ENCODE measurements at regions not wholly inside any gene's neighbourhood (a gene's known extent, or its start where the extent isn't known, plus 50 kb on each side); places are given as distances from the start of the nearest gene placed in this dataset.
A peak's percentile ranks its signal among the peaks of the same experiment; 100 is the strongest.

DNA sequence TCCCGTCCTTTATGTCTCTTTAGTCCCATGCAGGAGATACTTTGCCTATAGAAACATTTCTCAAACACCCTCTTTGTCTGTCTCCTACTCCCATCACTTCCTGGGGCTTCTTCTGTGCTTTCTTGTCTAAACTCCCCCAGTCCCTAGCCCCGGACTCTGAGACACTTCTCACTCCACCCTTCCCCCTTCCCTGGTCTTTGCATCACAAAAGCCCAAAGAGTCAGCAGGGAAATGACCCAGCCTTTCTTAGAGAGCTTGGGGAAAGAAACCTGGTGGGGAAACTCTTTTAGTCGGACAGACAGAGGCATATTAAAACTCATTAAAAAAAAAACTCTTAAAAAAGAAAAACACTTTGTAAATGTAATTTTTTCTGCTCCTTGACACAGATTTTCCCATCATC, 211.2 kb downstream of the TJP1 start:
- no peaks in the 10 kb centered on the region for H3K36me3 ChIP-seq (ENCODE audit: control insufficient read depth, insufficient read depth, low read length)
- H3K4me3 ChIP-seq (ENCODE audit: low read depth, low read length), result peak overlapping the region; percentile 10; the same call in 1 of the 2 replicates
- H3K9me3 ChIP-seq (ENCODE audit: control insufficient read depth, insufficient read depth, low read length), result no peaks in the 10 kb centered on the region
- H3K27me3 ChIP-seq (ENCODE audit: control insufficient read depth, insufficient read depth, low read length), result peaks cover 4% of the 10 kb centered on the region; the same call in 1 of the 2 replicates
- H3K4me1 ChIP-seq (ENCODE audit: control insufficient read depth, insufficient read depth, low read length), result peaks cover 30% of the 10 kb centered on the region
- H3K27ac ChIP-seq (ENCODE audit: low read depth, low read length), result peak overlapping the region; percentile 71
- peak overlapping the region; percentile 7; the same call in 1 of the 2 replicates for H3K9ac ChIP-seq (ENCODE audit: low read depth, low read length)

DNA sequence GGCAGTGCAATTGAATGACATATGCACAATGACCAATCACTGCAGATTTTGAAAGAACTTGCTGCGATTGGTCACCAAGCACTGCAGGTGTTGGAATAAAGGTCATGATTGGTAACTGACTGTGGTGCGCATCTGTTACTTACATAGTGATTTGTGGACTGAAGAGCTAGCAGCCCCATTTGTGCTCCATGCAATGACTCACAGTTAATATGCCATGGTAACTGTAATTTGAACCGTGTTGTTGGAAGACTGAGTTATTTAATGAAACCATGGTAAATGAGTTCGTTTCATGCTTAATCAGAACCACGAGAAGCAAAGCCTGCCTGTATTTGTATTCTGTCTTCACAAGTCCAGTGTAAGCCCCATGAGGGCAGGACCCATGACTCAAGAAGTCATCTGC, 220.5 kb downstream of the TJP1 start:
- no peaks in the 10 kb centered on the region for H3K4me1 ChIP-seq (ENCODE audit: control insufficient read depth, insufficient read depth, low read length)
- no peaks in the 10 kb centered on the region for H3K27me3 ChIP-seq (ENCODE audit: control insufficient read depth, insufficient read depth, low read length)
- H3K9me3 ChIP-seq (ENCODE audit: control insufficient read depth, insufficient read depth, low read length), result no peaks in the 10 kb centered on the region
- H3K27ac ChIP-seq (ENCODE audit: low read depth, low read length), result no peak overlapping the region
- H3K36me3 ChIP-seq (ENCODE audit: control insufficient read depth, insufficient read depth, low read length), result no peaks in the 10 kb centered on the region
- no peak overlapping the region for H3K4me3 ChIP-seq (ENCODE audit: low read depth, low read length)
- H3K9ac ChIP-seq (ENCODE audit: low read depth, low read length), result no peak overlapping the region

- Histone ChIP-seq H3K36me3 (ENCODE audit: control insufficient read depth, insufficient read depth, low read length) (no peaks in the 10 kb centered on the region), H3K27me3 (ENCODE audit: control insufficient read depth, insufficient read depth, low read length) (no peaks in the 10 kb centered on the region)
These were observed 222.0 kb downstream of the TJP1 start for GRCh38 chr15:29600262-29600661.

DNA sequence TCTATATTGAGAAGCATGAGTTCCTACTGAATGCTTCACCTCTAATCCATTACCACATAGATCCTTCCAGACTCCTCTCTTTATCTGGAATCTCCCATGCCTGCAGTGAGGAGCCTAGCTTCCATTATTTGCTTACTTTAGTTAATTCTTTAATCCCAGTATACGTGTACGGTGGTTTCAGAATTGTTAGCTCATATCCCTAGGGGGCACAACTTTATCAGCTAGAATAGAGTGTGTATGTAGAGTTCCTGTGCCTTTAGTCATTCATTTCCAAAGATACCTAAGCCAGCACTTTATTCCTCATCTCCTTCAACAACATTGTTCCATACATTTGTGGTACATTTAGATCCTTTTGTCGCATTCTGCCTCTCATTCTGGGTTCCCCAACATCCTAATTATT, 226.0 kb downstream of the TJP1 start:
- H3K36me3 ChIP-seq (ENCODE audit: control insufficient read depth, insufficient read depth, low read length), result no peaks in the 10 kb centered on the region
- H3K27me3 ChIP-seq (ENCODE audit: control insufficient read depth, insufficient read depth, low read length), result no peaks in the 10 kb centered on the region
- H3K4me3 ChIP-seq (ENCODE audit: low read depth, low read length), result no peak overlapping the region
- no peaks in the 10 kb centered on the region for H3K4me1 ChIP-seq (ENCODE audit: control insufficient read depth, insufficient read depth, low read length)
- no peak overlapping the region for H3K27ac ChIP-seq (ENCODE audit: low read depth, low read length)
- no peaks in the 10 kb centered on the region for H3K9me3 ChIP-seq (ENCODE audit: control insufficient read depth, insufficient read depth, low read length)
- no peak overlapping the region for H3K9ac ChIP-seq (ENCODE audit: low read depth, low read length)

More at GRCh38 chr15:29600262-29600661, 222.0 kb downstream of the TJP1 start:
- no peak overlapping the region for H3K9ac ChIP-seq (ENCODE audit: low read depth, low read length)
- H3K9me3 ChIP-seq (ENCODE audit: control insufficient read depth, insufficient read depth, low read length), result no peaks in the 10 kb centered on the region
- no peak overlapping the region for H3K4me3 ChIP-seq (ENCODE audit: low read depth, low read length)
- no peaks in the 10 kb centered on the region for H3K4me1 ChIP-seq (ENCODE audit: control insufficient read depth, insufficient read depth, low read length)
- no peak overlapping the region for H3K27ac ChIP-seq (ENCODE audit: low read depth, low read length)

- Histone ChIP-seq H3K9me3 (ENCODE audit: control insufficient read depth, insufficient read depth, low read length) (no peaks in the 10 kb centered on the region), H3K4me1 (ENCODE audit: control insufficient read depth, insufficient read depth, low read length) (peaks cover 4% of the 10 kb centered on the region; the same call in 1 of the 2 replicates), H3K27me3 (ENCODE audit: control insufficient read depth, insufficient read depth, low read length) (no peaks in the 10 kb centered on the region), H3K27ac (ENCODE audit: low read depth, low read length) (no peak overlapping the region), H3K4me3 (ENCODE audit: low read depth, low read length) (no peak overlapping the region), H3K36me3 (ENCODE audit: control insufficient read depth, insufficient read depth, low read length) (no peaks in the 10 kb centered on the region), H3K9ac (ENCODE audit: low read depth, low read length) (no peak overlapping the region)
These were observed 228.6 kb downstream of the TJP1 start for GRCh38 chr15:29593629-29594028.

- H3K36me3 ChIP-seq (ENCODE audit: control insufficient read depth, insufficient read depth, low read length), result no peaks in the 10 kb centered on the region
- H3K4me3 ChIP-seq (ENCODE audit: low read depth, low read length), result no peak overlapping the region
- H3K27me3 ChIP-seq (ENCODE audit: control insufficient read depth, insufficient read depth, low read length), result no peaks in the 10 kb centered on the region
- H3K27ac ChIP-seq (ENCODE audit: low read depth, low read length), result no peak overlapping the region
- peaks cover 4% of the 10 kb centered on the region; the same call in 1 of the 2 replicates for H3K4me1 ChIP-seq (ENCODE audit: control insufficient read depth, insufficient read depth, low read length)
- H3K9me3 ChIP-seq (ENCODE audit: control insufficient read depth, insufficient read depth, low read length), result no peaks in the 10 kb centered on the region
- no peak overlapping the region for H3K9ac ChIP-seq (ENCODE audit: low read depth, low read length)
These were observed 229.2 kb downstream of the TJP1 start for GRCh38 chr15:29593111-29593510.

- Histone ChIP-seq H3K27me3 (ENCODE audit: control insufficient read depth, insufficient read depth, low read length) (no peaks in the 10 kb centered on the region), H3K9me3 (ENCODE audit: control insufficient read depth, insufficient read depth, low read length) (no peaks in the 10 kb centered on the region), H3K4me3 (ENCODE audit: low read depth, low read length) (no peak overlapping the region), H3K9ac (ENCODE audit: low read depth, low read length) (no peak overlapping the region), H3K36me3 (ENCODE audit: control insufficient read depth, insufficient read depth, low read length) (no peaks in the 10 kb centered on the region), H3K27ac (ENCODE audit: low read depth, low read length) (no peak overlapping the region), H3K4me1 (ENCODE audit: control insufficient read depth, insufficient read depth, low read length) (peaks cover 4% of the 10 kb centered on the region; the same call in 1 of the 2 replicates)
These were observed 231.6 kb downstream of the TJP1 start for GRCh38 chr15:29590701-29591100.

DNA sequence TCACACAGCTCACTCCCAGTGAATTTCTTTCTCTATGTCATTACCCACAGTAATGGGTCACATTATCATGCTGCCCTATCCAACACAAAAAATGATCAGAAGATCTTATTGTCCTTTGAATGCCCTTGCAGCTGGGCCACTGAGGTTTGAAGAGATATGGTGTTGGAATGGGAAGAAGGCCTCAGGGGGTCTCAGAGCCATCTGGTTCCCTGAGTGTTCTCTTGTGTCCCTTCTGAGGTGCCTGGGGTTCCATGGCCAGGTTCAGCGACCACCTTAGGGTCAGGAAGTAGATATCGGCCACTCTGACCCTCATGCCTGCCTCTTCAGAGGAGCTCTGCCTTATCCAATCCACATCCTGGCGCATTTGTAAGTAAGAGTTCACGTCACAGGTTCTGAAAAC, 232.3 kb downstream of the TJP1 start:
- peaks cover 4% of the 10 kb centered on the region; the same call in 1 of the 2 replicates for H3K4me1 ChIP-seq (ENCODE audit: control insufficient read depth, insufficient read depth, low read length)
- H3K4me3 ChIP-seq (ENCODE audit: low read depth, low read length), result no peak overlapping the region
- H3K27ac ChIP-seq (ENCODE audit: low read depth, low read length), result no peak overlapping the region
- no peaks in the 10 kb centered on the region for H3K36me3 ChIP-seq (ENCODE audit: control insufficient read depth, insufficient read depth, low read length)
- H3K27me3 ChIP-seq (ENCODE audit: control insufficient read depth, insufficient read depth, low read length), result no peaks in the 10 kb centered on the region
- no peak overlapping the region for H3K9ac ChIP-seq (ENCODE audit: low read depth, low read length)
- H3K9me3 ChIP-seq (ENCODE audit: control insufficient read depth, insufficient read depth, low read length), result no peaks in the 10 kb centered on the region

DNA sequence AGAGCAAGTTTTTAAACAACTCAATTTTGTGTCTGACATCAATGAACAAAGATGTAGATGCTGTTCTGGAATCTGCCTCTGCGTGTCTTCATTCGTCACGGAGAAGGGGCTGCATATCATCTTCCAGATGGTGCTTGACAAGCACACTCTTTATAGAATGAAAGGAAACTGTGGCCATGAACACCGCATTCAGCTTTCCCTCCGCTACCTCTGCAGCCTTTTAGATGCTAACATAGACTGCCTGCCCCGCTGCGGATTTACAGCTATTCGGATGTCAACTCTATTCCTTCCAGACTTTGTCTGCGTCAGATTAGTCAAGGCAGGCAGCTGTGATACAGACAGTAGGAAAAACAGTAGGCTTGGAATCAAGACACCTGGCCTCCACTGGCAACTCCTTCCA, 232.9 kb downstream of the TJP1 start:
- H3K36me3 ChIP-seq (ENCODE audit: control insufficient read depth, insufficient read depth, low read length), result no peaks in the 10 kb centered on the region
- H3K4me3 ChIP-seq (ENCODE audit: low read depth, low read length), result no peak overlapping the region
- H3K9ac ChIP-seq (ENCODE audit: low read depth, low read length), result no peak overlapping the region
- H3K27me3 ChIP-seq (ENCODE audit: control insufficient read depth, insufficient read depth, low read length), result no peaks in the 10 kb centered on the region
- peaks cover 4% of the 10 kb centered on the region; the same call in 1 of the 2 replicates for H3K4me1 ChIP-seq (ENCODE audit: control insufficient read depth, insufficient read depth, low read length)
- H3K27ac ChIP-seq (ENCODE audit: low read depth, low read length), result no peak overlapping the region
- H3K9me3 ChIP-seq (ENCODE audit: control insufficient read depth, insufficient read depth, low read length), result no peaks in the 10 kb centered on the region

GRCh38 chr15:29573197-29573838, 248.9 kb downstream of the TJP1 start:
- peaks cover 17% of the 10 kb centered on the region for H3K4me1 ChIP-seq (ENCODE audit: control insufficient read depth, insufficient read depth, low read length)
- no peaks in the 10 kb centered on the region for H3K36me3 ChIP-seq (ENCODE audit: control insufficient read depth, insufficient read depth, low read length)
- H3K4me3 ChIP-seq (ENCODE audit: low read depth, low read length), result no peak overlapping the region
- H3K9ac ChIP-seq (ENCODE audit: low read depth, low read length), result no peak overlapping the region
- H3K27me3 ChIP-seq (ENCODE audit: control insufficient read depth, insufficient read depth, low read length), result peaks cover 50% of the 10 kb centered on the region
- H3K9me3 ChIP-seq (ENCODE audit: control insufficient read depth, insufficient read depth, low read length), result no peaks in the 10 kb centered on the region
- no peak overlapping the region for H3K27ac ChIP-seq (ENCODE audit: low read depth, low read length)

DNA sequence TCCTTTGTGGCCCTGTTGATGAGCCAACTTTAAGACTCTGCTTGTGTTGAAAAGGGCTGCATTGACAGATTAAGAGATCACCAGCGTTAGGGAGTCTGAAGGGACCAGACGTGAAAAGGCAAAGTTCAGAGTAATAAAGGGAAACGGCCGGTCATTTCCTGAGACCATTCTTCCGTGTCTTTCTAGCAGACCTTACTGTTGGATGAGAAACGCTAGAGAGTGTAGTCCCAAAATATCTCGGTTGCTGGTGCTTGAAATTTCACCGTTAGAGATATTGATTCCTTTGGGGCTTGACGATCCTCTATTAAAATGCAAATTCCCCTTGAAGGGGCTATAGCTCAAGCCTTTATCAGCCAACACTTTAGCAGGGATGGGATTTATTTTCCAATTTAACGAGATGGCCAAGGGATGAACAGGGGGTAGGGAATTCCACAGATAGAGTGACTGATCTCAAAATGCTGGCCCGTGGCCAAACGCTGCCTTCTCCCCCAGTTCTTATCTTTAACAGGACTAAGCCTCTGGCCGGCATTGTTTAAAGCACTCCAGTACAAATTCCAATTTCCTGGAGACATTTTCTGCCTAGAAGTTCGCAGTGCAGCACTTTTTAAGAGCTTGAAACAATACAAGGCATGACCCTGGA, 250.4 kb downstream of the TJP1 start:
- Histone ChIP-seq H3K36me3 (ENCODE audit: control insufficient read depth, insufficient read depth, low read length) (no peaks in the 10 kb centered on the region), H3K27ac (ENCODE audit: low read depth, low read length) (no peak overlapping the region), H3K9me3 (ENCODE audit: control insufficient read depth, insufficient read depth, low read length) (no peaks in the 10 kb centered on the region), H3K9ac (ENCODE audit: low read depth, low read length) (no peak overlapping the region), H3K27me3 (ENCODE audit: control insufficient read depth, insufficient read depth, low read length) (peaks cover 50% of the 10 kb centered on the region), H3K4me3 (ENCODE audit: low read depth, low read length) (peak overlapping the region; percentile 75), H3K4me1 (ENCODE audit: control insufficient read depth, insufficient read depth, low read length) (peaks cover 17% of the 10 kb centered on the region)
